Mesothelial cell of epicardium (in vitro differentiated cells): ENCODE measurements at regions not wholly inside any gene's neighbourhood (a gene's known extent, or its start where the extent isn't known, plus 50 kb on each side); places are given as distances from the start of the nearest gene placed in this dataset.

Experiments
- DNase-seq, 2 experiments: peaks; one replicate each; pipeline ENCODE4 v3.0.0; 2021; ENCODE audit warnings: low spot score in 2 of 2; ENCODE audit not compliant: unreplicated experiment in 2 of 2
- H3K27ac Mint-ChIP-seq: 2 replicates; pipeline ENCODE4 v1.8.0; 2021; ENCODE audit warnings: mixed read lengths
- H3K27me3 Mint-ChIP-seq: 2 replicates; pipeline ENCODE4 v1.8.0; 2021; ENCODE audit warnings: low read depth, mixed read lengths
- H3K36me3 Mint-ChIP-seq: 2 replicates; pipeline ENCODE4 v1.8.0; 2021; ENCODE audit warnings: mixed read lengths
- H3K4me1 Mint-ChIP-seq: 2 replicates; pipeline ENCODE4 v1.8.0; 2021; ENCODE audit warnings: mixed read lengths
- H3K4me3 Mint-ChIP-seq: 2 replicates; pipeline ENCODE4 v1.8.0; 2021; ENCODE audit warnings: mild to moderate bottlenecking, moderate library complexity, mixed read lengths
- H3K9me3 Mint-ChIP-seq: 2 replicates; pipeline ENCODE4 v1.8.0; 2021; ENCODE audit warnings: mixed read lengths
- CTCF ChIP-seq: fragments of 200-600 bp; sonication (generic); IDR thresholded peaks from one replicate; pipeline ENCODE4 v1.5.0; 2021; ENCODE audit warnings: antibody characterized with exemption; ENCODE audit not compliant: unreplicated experiment

DNA sequence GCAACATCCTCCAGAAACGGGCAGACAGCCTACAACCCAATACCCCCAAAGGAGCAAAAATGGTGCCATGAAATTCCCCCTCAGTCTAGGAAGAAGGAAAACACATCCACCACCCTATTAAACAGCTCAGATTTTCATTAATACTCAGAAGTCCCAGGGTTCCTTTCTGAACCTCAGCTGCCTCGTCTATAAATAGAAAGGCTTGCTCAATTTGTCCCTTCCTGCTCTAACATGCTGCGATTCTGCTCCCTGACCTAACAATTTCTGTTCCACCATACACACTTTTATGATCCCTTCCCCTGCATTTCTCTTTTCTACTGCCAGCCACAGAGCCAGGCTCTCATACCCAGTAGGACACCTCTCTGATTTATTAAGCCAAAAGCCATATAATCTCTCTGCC, 68.1 kb downstream of the MTERF1 start:
- Mint-ChIP-seq H3K4me3 (no peak overlapping the region), H3K9me3 (peaks cover 10% of the 10 kb centered on the region), H3K36me3 (no peaks in the 10 kb centered on the region), H3K27ac (no peak overlapping the region), H3K27me3 (no peaks in the 10 kb centered on the region), H3K4me1 (no peaks in the 10 kb centered on the region)
- no peak for TF ChIP-seq CTCF
- no peak for DNase-seq

DNA sequence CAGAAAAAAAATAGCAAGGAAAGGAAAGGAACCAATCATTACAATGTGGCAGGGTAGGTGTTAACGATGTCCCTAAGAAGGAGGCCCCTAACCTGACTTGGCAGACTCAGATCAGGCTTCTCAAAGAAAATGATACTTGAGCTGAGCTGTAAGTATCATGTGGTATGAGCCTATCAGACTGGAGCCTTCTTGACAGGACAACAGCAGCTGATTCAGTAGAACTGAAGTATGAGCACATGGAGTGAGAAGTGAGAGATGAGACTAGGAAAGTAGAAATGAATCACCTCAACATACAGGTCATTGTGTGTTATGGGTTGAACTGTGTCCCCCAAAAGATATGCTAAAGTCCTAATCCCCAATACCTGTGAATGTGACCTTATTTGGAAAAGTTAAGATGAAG, 66.3 kb downstream of the MTERF1 start:
- Mint-ChIP-seq H3K4me3 (no peak overlapping the region), H3K4me1 (no peaks in the 10 kb centered on the region), H3K9me3 (no peaks in the 10 kb centered on the region), H3K36me3 (no peaks in the 10 kb centered on the region), H3K27ac (no peak overlapping the region), H3K27me3 (no peaks in the 10 kb centered on the region)
- no peak for DNase-seq
- TF ChIP-seq CTCF: no peak
